H9 (cell line): ENCODE measurements at regions not wholly inside any gene's neighbourhood (a gene's known extent, or its start where the extent isn't known, plus 50 kb on each side); places are given as distances from the start of the nearest gene placed in this dataset.

Experiments used
- DNase-seq: peaks from one replicate; pipeline ENCODE4 v3.0.0-alpha.2; 2017
- H2AFZ ChIP-seq: one replicate; pipeline ENCODE4 v1.6.1; 2013; ENCODE audit warnings: mild to moderate bottlenecking, low read length, control low read depth, moderate library complexity
- H2AK5ac ChIP-seq: 2 replicates; pipeline ENCODE4 v1.6.1; 2013; ENCODE audit warnings: low read length, control low read depth, mixed read lengths; ENCODE audit not compliant: insufficient read length
- H2BK120ac ChIP-seq: one replicate; pipeline ENCODE4 v1.6.1; 2013; ENCODE audit warnings: low read depth, mild to moderate bottlenecking, low read length, control low read depth, inconsistent platforms; ENCODE audit not compliant: poor library complexity, severe bottlenecking
- H2BK12ac ChIP-seq: 2 replicates; pipeline ENCODE4 v1.6.1; 2013; ENCODE audit warnings: low read length, control low read depth, mixed read lengths, low read depth; ENCODE audit not compliant: insufficient read length
- H2BK15ac ChIP-seq: 2 replicates; pipeline ENCODE4 v1.6.1; 2013; ENCODE audit warnings: low read depth, low read length, control low read depth
- H2BK20ac ChIP-seq: one replicate; pipeline ENCODE4 v1.6.1; 2013; ENCODE audit warnings: low read depth, mild to moderate bottlenecking, low read length, control low read depth, inconsistent platforms; ENCODE audit not compliant: poor library complexity, severe bottlenecking
- H2BK5ac ChIP-seq: 2 replicates; pipeline ENCODE4 v1.6.1; 2013; ENCODE audit warnings: low read length, control low read depth, mixed read lengths; ENCODE audit not compliant: insufficient read length
- H3K14ac ChIP-seq: 2 replicates; pipeline ENCODE4 v1.6.1; 2013; ENCODE audit warnings: low read length, control low read depth; ENCODE audit not compliant: insufficient read depth
- H3K18ac ChIP-seq: 2 replicates; pipeline ENCODE4 v1.6.1; 2013; ENCODE audit warnings: low read depth, mild to moderate bottlenecking, mixed read lengths, low read length, control low read depth; ENCODE audit not compliant: insufficient read length
- H3K23ac ChIP-seq: 2 replicates; pipeline ENCODE4 v1.6.1; 2013; ENCODE audit warnings: low read length, control low read depth, mixed read lengths, low read depth; ENCODE audit not compliant: insufficient read length
- H3K23me2 ChIP-seq: 2 replicates; pipeline ENCODE4 v1.6.1; 2013; ENCODE audit warnings: low read depth, mild to moderate bottlenecking, mixed read lengths, low read length, control low read depth; ENCODE audit not compliant: insufficient read length, poor library complexity, severe bottlenecking
- H3K27ac ChIP-seq: 2 replicates; pipeline ENCODE4 v1.5.1; 2013; ENCODE audit warnings: low read length, control low read depth, mixed read lengths, low read depth; ENCODE audit not compliant: insufficient read length
- H3K27me3 ChIP-seq: 2 replicates; pipeline ENCODE4 v1.6.1; 2013; ENCODE audit warnings: low read length, control low read depth, inconsistent platforms; ENCODE audit not compliant: insufficient read depth
- H3K4ac ChIP-seq: 2 replicates; pipeline ENCODE4 v1.6.1; 2013; ENCODE audit warnings: low read depth, mild to moderate bottlenecking, control low read depth, inconsistent platforms, low read length, moderate library complexity
- H3K4me1 ChIP-seq: 2 replicates; pipeline ENCODE4 v1.6.1; 2013; ENCODE audit warnings: low read length, control low read depth, inconsistent platforms; ENCODE audit not compliant: insufficient read depth
- H3K4me2 ChIP-seq: 2 replicates; pipeline ENCODE4 v1.6.1; 2013; ENCODE audit warnings: low read length, control low read depth, mixed read lengths; ENCODE audit not compliant: insufficient read length, insufficient read depth
- H3K56ac ChIP-seq: 2 replicates; pipeline ENCODE4 v1.6.1; 2013; ENCODE audit warnings: low read depth, mild to moderate bottlenecking, mixed read lengths, low read length, control low read depth; ENCODE audit not compliant: insufficient read length
- H3K79me1 ChIP-seq: 2 replicates; pipeline ENCODE4 v1.6.1; 2013; ENCODE audit warnings: low read depth, mild to moderate bottlenecking, moderate library complexity, low read length, control low read depth, inconsistent platforms; ENCODE audit not compliant: insufficient read depth, poor library complexity, severe bottlenecking
- H3K79me2 ChIP-seq: 2 replicates; pipeline ENCODE4 v1.6.1; 2013; ENCODE audit warnings: low read length, control low read depth, inconsistent platforms; ENCODE audit not compliant: insufficient read depth
- H3K9ac ChIP-seq: 2 replicates; pipeline ENCODE4 v1.6.1; 2013; ENCODE audit warnings: low read length, control low read depth, mixed read lengths; ENCODE audit not compliant: insufficient read length; ENCODE audit errors: extremely low read depth
- H3K9me3 ChIP-seq: one replicate; pipeline ENCODE4 v1.6.1; 2013; ENCODE audit warnings: low read depth, low read length, inconsistent platforms; ENCODE audit not compliant: control insufficient read depth
- H3T11ph ChIP-seq: one replicate; pipeline ENCODE4 v1.6.1; 2013; ENCODE audit warnings: mild to moderate bottlenecking, low read length, control low read depth, inconsistent platforms
- H4K20me1 ChIP-seq: one replicate; pipeline ENCODE4 v1.6.1; 2013; ENCODE audit not compliant: control insufficient read depth, insufficient read length, insufficient read depth
- H4K5ac ChIP-seq: 2 replicates; pipeline ENCODE4 v1.6.1; 2013; ENCODE audit warnings: low read depth, mild to moderate bottlenecking, mixed read lengths, low read length, control low read depth; ENCODE audit not compliant: insufficient read length
- H4K8ac ChIP-seq: replicated peaks from 2 replicates; pipeline ENCODE4 v1.6.1; 2013; ENCODE audit warnings: low read length, control low read depth, mixed read lengths, low read depth; ENCODE audit not compliant: insufficient read length
- H4K91ac ChIP-seq: 2 replicates; pipeline ENCODE4 v1.6.1; 2013; ENCODE audit warnings: low read depth, mild to moderate bottlenecking, moderate library complexity, mixed read lengths, low read length, control low read depth; ENCODE audit not compliant: insufficient read length
- H3K27ac Mint-ChIP-seq, 3 experiments: 2 replicates in 2 of 3; 3 replicates in 1 of 3; pipeline ENCODE4 v1.8.0; 2020 to 2021; ENCODE audit warnings: mixed read lengths in 3 of 3, mild to moderate bottlenecking in 1 of 3, moderate library complexity in 1 of 3
- H3K27me3 Mint-ChIP-seq: 2 replicates; pipeline ENCODE4 v1.8.0; 2021; ENCODE audit warnings: low read depth, mild to moderate bottlenecking, moderate library complexity, mixed read lengths
- H3K36me3 Mint-ChIP-seq, 3 experiments: 2 replicates in 2 of 3; 3 replicates in 1 of 3; pipeline ENCODE4 v1.8.0; 2020 to 2021; ENCODE audit warnings: low read depth in 3 of 3, mixed read lengths in 3 of 3; ENCODE audit not compliant: insufficient read depth in 1 of 3
- H3K4me1 Mint-ChIP-seq, 2 experiments: 2 replicates each; pipeline ENCODE4 v1.8.0; 2020; ENCODE audit warnings: mixed read lengths in 2 of 2
- H3K4me3 Mint-ChIP-seq, 2 experiments: 2 replicates in 1 of 2; 3 replicates in 1 of 2; pipeline ENCODE4 v1.8.0; 2020 to 2021; ENCODE audit warnings: mild to moderate bottlenecking in 2 of 2, mixed read lengths in 2 of 2, moderate library complexity in 1 of 2
- H3K9me3 Mint-ChIP-seq, 2 experiments: 2 replicates in 1 of 2; 3 replicates in 1 of 2; pipeline ENCODE4 v1.8.0; 2020; ENCODE audit warnings: mild to moderate bottlenecking in 2 of 2, mixed read lengths in 2 of 2, moderate library complexity in 1 of 2
- CTCF ChIP-seq: fragments of 200-600 bp; sonication (generic); conservative IDR thresholded peaks from 3 replicates; pipeline ENCODE4 v1.8.0; 2021; ENCODE audit warnings: antibody characterized with exemption, mild to moderate bottlenecking
- WGBS: extraction: QIAGEN DNeasy Blood & Tissue Kit; methylation state at CpG from one replicate; pipeline ENCODE4 v1.1.7; 2013; ENCODE audit warnings: missing lambda C conversion rate, low lambda C conversion rate, mixed read lengths; ENCODE audit not compliant: insufficient read length; ENCODE audit errors: extremely low coverage; 5-methylcytosine and 5-hydroxymethylcytosine counted together

GRCh38 chr22:47816863-47817210, 1054.4 kb downstream of the TBC1D22A start:
- no peak overlapping the region for H3K23ac ChIP-seq
- H3K18ac ChIP-seq, result no peak overlapping the region
- no peak overlapping the region for H2BK20ac ChIP-seq
- no peak overlapping the region for H3T11ph ChIP-seq
- H3K4me1 ChIP-seq, result no peaks in the 10 kb centered on the region
- H3K4ac ChIP-seq, result no peak overlapping the region
- H3K4me3 Mint-ChIP-seq, result no peak overlapping the region
- no peak overlapping the region for H3K27ac Mint-ChIP-seq
- H2AK5ac ChIP-seq, result no peak overlapping the region
- H3K4me1 Mint-ChIP-seq, result 0 out of 4 replicates have a peak, but pooled peaks cover 0 to 3% of the 10 kb centered on the region in 2 experiments
- H3K9me3 ChIP-seq, result no peaks in the 10 kb centered on the region
- no peak overlapping the region for H2BK12ac ChIP-seq
- H3K23me2 ChIP-seq, result no peaks in the 10 kb centered on the region
- H4K5ac ChIP-seq, result no peak overlapping the region
- H3K9ac ChIP-seq, result no peak overlapping the region
- H4K20me1 ChIP-seq, result no peaks in the 10 kb centered on the region
- peaks cover 0 to 4% (median 3%) of the 10 kb centered on the region in 3 experiments; a peak in 1 of 7 replicates for H3K36me3 Mint-ChIP-seq
- no peak overlapping the region for H2BK15ac ChIP-seq
- H2BK5ac ChIP-seq, result no peak overlapping the region
- no peak overlapping the region for H3K4me2 ChIP-seq
- DNase-seq, result no peak
- no peaks in the 10 kb centered on the region for H3K27me3 ChIP-seq
- no peak overlapping the region for H2BK120ac ChIP-seq
- no peak for TF ChIP-seq CTCF
- H3K79me1 ChIP-seq, result no peaks in the 10 kb centered on the region
- H3K14ac ChIP-seq, result no peak overlapping the region
- no peak overlapping the region for H4K8ac ChIP-seq
- peaks cover 0 to 26% of the 10 kb centered on the region in 2 experiments; a peak in 3 of 5 replicates for H3K9me3 Mint-ChIP-seq
- no peak overlapping the region for H4K91ac ChIP-seq
- no peak overlapping the region for H3K27ac ChIP-seq
- no CpG with 5 or more reads among the region's 9 CpGs for WGBS
- H3K79me2 ChIP-seq, result no peaks in the 10 kb centered on the region
- H3K27me3 Mint-ChIP-seq, result peaks cover 5% of the 10 kb centered on the region
- H3K56ac ChIP-seq, result no peak overlapping the region
- no peak overlapping the region for H2AFZ ChIP-seq
